PC-9 (cell line): ENCODE measurements at regions not wholly inside any gene's neighbourhood (a gene's known extent, or its start where the extent isn't known, plus 50 kb on each side); places are given as distances from the start of the nearest gene placed in this dataset.

Source experiments
- EZH2 ChIP-seq: fragments of 200-600 bp; sonication (generic); IDR thresholded peaks from 2 replicates; pipeline ENCODE4 v1.8.0; 2017; ENCODE audit warnings: antibody characterized with exemption, low read depth
- TF ChIP-seq, protein P1 (sequence below): fragments of 200-600 bp; sonication (generic); conservative IDR thresholded peaks from 2 replicates; pipeline ENCODE4 v1.6.1; 2017; ENCODE audit warnings: mixed run types, antibody characterized with exemption, mild to moderate bottlenecking, moderate library complexity

DNA sequence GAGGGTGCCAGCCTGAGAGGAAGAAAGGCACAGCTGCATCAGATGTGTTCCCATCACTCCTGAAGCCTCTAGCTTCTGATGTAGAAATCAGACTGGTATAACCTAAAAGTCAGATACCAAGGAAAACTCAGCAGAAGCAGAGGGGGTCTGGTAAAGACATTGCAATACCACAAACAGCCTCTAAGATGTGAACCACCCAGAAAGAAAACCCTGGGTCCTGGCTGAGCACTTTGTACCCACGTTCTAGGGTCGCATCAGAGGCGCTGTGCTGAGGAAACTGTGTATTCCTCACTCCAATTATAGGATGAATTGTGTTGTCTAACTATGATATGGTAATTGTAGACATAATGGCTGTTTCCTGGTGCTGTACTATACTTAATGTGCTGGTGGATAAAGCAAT lies 275.6 kb downstream of the IRX2 start:
- TF ChIP-seq, protein P1, sequence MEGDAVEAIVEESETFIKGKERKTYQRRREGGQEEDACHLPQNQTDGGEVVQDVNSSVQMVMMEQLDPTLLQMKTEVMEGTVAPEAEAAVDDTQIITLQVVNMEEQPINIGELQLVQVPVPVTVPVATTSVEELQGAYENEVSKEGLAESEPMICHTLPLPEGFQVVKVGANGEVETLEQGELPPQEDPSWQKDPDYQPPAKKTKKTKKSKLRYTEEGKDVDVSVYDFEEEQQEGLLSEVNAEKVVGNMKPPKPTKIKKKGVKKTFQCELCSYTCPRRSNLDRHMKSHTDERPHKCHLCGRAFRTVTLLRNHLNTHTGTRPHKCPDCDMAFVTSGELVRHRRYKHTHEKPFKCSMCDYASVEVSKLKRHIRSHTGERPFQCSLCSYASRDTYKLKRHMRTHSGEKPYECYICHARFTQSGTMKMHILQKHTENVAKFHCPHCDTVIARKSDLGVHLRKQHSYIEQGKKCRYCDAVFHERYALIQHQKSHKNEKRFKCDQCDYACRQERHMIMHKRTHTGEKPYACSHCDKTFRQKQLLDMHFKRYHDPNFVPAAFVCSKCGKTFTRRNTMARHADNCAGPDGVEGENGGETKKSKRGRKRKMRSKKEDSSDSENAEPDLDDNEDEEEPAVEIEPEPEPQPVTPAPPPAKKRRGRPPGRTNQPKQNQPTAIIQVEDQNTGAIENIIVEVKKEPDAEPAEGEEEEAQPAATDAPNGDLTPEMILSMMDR = no peak
- TF ChIP-seq EZH2 = no peak
